ENCODE measurements at regions not wholly inside any gene's neighbourhood (a gene's known extent, or its start where the extent isn't known, plus 50 kb on each side); places are given as distances from the start of the nearest gene placed in this dataset.

GRCh38 chr4:152245680-152246079 lies 290.2 kb downstream of the FBXW7 start:
- no peak for TF ChIP-seq POLR2A (IDR thresholded peaks at IDR 0.05)
- no peak for TF ChIP-seq CTCF (IDR thresholded peaks at IDR 0.05)

Data from upper lobe of left lung (tissue), 4 donors.